NCI-H748 treated with DMSO at 0.1 percent for 48 hours (cell line): ENCODE measurements at regions not wholly inside any gene's neighbourhood (a gene's known extent, or its start where the extent isn't known, plus 50 kb on each side); places are given as distances from the start of the nearest gene placed in this dataset.
"Not testable (repeated sequence)": the region's sequence is repeated elsewhere in the genome, so short reads cannot be mapped to it uniquely, and the experiment has no call there.

Source experiments
- DNase-seq: peaks from one replicate; lab custom pipeline; 2025; lab: John Stamatoyannopoulos, UW

DNA sequence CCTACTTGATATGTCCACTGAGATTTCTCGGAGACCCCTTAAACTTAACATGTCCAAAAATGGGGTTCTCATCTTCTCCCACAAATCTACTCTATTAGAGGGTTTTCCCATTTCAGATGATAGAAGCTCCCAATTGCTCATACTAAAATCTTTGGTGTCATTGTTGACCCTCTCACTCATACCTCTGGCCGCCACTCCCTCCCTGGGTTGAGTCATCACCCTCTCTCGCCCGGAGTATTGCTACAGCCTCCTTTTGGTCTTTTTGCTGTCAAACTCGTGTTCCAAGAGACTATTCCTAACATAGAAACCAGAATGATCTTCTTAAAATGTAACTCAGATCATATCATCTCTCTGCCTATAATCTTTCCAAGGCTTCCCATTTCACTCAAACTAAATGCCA, 91.0 kb upstream of the GNAQ start:
- DNase-seq, result no peak

DNA sequence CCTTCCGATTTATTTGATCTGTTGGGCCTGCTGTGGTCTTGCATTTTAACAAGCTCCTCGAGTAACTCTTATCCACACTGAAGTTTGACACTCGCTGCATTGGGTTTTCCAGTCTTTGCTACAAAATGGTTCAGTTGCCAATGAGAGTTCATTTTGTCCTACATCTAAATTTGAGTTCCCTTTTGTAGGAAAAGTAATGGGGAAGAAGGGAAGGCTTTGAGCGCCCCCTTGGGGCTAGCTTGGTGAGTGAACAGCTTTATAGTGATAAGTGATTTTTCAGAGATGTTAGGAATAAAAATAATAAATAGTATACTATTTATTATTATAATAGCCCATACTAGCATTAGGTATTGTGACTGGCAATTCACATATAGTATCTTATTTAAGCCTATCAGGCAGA, 89.9 kb upstream of the GNAQ start:
- peak; percentile 33 for DNase-seq

- DNase-seq, result no peak
Observed at GRCh38 chr9:78118742-78119473, 87.3 kb upstream of the GNAQ start.

DNA sequence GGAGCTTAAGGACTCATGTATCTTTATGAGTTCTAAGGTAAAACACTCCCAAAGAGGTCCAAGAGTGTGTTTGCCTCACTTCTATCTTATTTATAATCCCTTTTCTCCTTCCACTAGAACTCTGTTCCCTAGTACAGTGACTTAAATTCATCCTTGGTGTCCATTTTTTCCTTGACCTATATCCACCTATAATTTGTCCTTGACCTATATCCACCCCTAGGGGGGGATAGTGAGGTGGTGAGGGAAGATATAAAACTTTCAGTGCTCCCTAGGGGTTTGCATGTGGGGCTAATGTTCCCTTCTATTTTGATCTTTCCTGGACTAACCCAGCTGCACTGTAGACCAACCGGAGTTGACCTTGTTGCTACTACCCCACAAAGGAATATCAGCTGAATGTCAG, 83.5 kb upstream of the GNAQ start:
- no peak for DNase-seq

- DNase-seq, result no peak
Observed at GRCh38 chr9:78114581-78114980, 83.0 kb upstream of the GNAQ start.

GRCh38 chr9:78112406-78112805, 80.8 kb upstream of the GNAQ start:
- no peak for DNase-seq

GRCh38 chr9:78112004-78112403, 80.4 kb upstream of the GNAQ start:
- no peak for DNase-seq

DNA sequence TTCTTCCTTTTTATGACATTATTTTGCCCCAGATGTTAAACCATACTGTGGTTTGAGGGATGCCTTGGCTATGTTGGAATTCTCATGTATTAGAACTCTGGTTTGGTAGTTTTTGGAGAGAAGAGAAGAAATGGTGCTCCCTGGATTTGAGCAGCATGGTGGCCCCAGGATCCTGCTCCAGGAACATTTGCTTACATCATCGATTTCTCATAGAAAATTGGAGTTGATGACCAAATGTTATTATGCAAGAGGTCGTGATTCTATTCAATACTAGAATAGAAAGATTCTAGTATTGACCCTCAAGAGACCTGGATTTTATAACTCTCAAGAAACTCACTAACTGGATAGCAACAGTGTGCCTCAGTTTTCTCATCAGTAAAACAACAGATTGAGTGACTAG, 77.5 kb upstream of the GNAQ start:
- no peak for DNase-seq

DNA sequence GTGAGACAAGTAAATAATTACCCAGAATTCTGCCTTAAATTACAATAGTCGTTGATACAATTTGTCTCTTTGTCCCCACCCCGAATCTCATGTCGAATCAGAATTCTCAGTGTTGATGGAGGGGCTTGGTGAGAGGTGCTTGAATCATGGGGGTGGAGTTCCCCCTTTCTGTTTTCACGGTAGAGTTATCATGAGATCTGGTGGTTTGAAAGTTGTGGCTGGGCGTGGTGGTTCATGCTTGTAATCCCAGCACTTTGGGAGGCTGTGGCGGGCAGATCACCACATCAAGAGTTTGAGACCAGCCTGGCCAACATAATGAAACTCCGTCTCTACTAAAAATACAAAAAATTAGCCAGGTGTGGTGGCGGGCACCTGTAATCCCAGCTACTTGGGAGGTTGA, 75.0 kb upstream of the GNAQ start:
- DNase-seq, result not testable (repeated sequence)

DNA sequence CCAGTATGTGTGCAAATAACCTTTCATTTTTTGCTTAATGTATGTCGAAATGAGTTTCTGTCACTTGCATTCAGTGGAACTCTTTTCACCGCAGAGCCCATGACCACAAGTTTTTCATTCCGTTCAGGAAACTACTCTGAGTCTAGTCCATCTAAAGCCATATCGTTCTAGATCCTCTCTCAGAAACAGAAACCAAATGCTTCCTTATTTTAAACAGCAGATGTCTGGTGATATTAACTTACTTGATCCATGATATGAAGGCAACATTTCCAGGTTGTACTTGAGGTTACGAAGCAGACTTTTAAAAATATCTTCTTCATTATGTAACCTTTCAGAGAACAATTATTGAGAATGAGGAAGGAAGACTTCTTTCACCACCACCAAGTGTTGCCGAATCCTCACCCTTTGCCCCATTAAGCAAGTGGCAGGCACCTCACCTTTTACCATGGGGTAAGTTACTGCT, 72.4 kb upstream of the GNAQ start:
- no peak for DNase-seq

DNA sequence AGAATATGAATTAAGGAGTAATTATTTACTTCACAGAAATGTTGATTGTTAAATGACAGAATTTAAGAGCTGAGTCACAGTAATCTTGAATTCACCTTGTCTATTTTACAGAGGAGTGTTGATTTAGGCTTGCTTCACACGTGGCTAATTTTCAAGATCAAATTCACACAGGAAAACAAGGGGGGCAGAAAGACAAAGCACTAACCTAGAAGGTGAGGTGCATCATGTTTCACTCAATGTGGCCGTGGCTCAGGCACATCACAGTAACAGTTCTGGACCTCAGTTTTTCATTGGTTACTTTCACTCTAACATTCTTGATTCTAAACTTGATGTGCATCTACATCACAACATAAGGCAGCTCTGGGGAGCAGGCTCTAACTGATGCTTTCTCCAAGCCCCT, 69.6 kb upstream of the GNAQ start:
- no peak for DNase-seq

DNA sequence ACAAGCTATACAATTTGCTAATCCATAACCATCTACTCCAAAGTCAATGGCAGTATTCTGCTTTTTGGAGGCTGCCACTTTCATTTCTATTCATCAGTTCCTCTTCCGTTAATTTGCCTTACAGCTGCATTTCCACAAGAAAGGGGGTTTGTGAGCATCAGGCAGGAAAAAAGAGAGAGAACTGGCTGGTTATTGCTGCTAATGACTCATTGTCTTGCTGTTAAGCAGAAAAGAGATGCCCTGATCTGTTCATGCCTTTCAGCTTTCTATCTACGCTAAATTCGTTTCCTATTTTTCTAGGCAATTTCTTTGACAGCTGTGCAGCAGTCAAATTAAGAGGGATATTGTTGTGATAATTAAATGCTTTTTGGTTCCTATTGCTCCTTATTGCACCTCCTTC, 65.9 kb upstream of the GNAQ start:
- no peak for DNase-seq

GRCh38 chr9:78091731-78092130, 60.1 kb upstream of the GNAQ start:
- DNase-seq, result no peak

- DNase-seq, result no peak
Observed at GRCh38 chr9:78089111-78089510, 57.5 kb upstream of the GNAQ start.

- DNase-seq, result not testable (repeated sequence)
Observed at GRCh38 chr9:78088190-78088589, 56.6 kb upstream of the GNAQ start.
